SH-SY5Y (cell line): ENCODE measurements at regions not wholly inside any gene's neighbourhood (a gene's known extent, or its start where the extent isn't known, plus 50 kb on each side); places are given as distances from the start of the nearest gene placed in this dataset.
A peak's percentile ranks its signal among the peaks of the same experiment; 100 is the strongest.

Experiments used
- GATA2 ChIP-seq: IDR thresholded peaks from 2 replicates; pipeline ENCODE4 v1.6.1; 2011; ENCODE audit warnings: mild to moderate bottlenecking, low read depth, low read length
- GATA3 ChIP-seq: IDR thresholded peaks from 2 replicates; pipeline ENCODE4 v1.6.1; 2011; ENCODE audit warnings: low read depth, mild to moderate bottlenecking, low read length, moderate library complexity

DNA sequence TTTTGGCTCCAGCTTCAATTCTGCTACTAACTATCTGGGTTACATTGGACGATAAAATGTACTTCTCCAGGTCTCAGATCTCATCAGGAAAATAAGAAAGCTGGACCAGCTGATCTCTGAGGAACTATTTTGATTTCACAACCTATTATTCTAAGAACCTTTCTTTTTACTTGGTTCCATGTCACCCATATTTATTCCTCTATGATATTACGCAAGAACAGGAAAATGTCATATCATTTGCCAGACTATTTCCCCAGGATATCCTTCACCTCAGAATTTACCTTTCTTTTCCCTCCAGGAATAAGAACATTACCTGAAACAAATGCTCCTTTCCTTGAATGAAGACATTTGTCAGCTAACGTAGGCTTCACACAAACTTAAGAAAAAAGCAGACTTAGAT lies 387.5 kb upstream of the RAG2 start:
- TF ChIP-seq GATA3 (no peak), GATA2 (no peak)

DNA sequence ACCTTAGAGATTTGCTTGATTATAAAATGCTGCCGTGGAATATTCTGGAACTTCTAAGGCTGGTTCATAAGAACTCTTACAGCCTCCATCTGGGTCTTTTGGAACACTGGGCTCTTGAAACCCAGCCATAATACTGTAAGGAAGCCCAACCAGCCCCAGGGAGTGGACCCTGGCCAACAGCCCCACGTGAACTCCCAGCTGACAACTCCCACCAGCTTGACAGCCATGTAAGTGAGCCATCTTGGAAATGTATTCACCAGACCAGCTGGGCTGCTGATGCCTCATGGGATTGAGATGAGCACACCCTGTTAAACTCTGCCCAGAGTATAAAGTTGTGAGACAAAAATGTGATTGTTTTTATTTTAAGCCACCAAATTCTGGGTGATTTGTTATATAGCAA lies 378.7 kb upstream of the RAG2 start:
- TF ChIP-seq GATA3 (no peak), GATA2 (no peak)

DNA sequence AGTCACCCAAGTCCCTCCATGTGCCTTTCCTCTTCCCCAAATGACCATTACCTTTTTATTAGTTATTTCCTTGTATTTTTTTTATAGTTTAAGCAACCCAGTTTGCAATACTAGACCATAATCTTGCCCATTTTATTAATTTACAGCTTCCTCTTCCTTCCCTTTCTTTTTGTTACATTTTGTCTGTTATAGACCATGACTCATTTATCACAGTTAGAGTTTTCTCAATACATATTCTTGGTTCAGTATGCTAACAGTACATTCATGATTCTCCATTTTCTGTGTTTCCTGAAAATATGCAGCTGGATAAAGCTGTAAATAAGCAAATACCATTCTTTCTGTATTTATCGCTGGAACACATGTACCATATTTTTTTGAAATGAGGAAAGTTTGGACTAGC lies 376.7 kb upstream of the RAG2 start:
- no peak for TF ChIP-seq GATA2
- TF ChIP-seq GATA3: no peak

DNA sequence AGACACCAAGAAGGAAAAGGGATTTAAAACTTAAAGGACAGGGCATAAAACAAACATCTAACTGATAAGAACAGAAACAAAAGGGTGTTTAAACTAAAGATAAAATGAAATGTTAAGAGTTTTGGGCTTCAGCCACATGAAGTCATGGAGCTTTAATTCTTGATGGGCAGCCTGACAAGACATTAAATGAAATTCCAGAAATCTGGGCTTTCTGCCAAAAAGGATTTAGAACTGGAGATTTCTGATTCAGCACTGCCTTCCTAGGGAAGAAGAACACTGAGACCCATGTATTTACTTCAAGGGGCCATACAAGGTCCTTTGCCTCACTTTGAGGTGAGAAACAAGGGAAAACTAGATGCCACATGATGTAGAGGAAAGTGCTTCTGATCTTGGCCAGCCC lies 355.9 kb upstream of the RAG2 start:
- TF ChIP-seq GATA2 (peak; percentile 22; the same call in 1 of the 2 replicates), GATA3 (peak; percentile 38)

DNA sequence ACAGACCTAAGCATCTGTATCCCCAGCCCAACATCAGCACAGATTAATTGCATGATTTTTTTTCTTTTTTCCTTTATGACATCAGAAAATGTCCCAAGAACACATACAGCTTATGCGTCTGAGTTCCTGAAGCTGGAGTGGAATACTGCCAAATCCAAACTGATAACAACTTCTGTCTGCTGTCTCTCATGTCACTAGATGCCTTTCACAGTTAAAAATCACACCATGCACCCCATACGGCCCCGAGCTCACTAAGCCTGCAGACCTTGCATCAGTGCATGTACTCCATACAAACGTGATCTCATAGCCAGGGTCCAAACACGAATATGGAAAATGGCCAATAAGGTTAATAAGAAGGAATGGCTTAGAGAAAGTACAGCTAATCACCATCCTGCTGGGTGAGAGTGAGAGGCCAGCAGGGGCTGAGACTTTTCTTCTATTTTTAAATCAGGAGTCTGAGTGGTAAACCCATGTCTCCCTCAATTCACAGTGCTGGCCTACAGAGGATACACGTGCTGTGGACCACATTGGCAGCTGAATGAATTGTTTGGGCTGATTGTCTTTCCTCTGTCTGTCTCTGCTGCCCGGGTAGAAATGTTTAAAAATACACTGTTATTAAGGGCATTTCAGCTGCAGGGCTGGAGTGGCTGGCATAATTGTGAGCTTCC lies 350.6 kb upstream of the RAG2 start:
- TF ChIP-seq GATA3 (no peak), GATA2 (peak; percentile 74)

DNA sequence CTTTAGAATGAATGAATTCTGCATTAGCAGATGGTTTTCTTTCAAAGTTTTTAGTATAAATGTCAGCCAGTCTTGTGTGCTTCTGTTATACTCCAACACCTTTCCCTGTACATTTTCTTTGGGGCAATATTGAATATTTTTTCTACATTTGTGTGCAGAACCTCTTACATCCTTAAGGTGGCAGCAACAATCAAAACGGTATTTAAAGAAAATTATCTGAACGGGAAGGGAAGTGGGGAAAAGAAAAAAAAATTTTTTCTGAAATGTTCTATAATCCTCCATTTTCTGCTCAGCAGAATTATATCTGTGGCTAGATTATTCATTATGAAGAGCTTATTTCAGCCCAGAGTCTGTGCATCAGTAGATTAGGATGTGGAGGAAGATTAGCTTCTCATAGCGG lies 347.3 kb upstream of the RAG2 start:
- no peak for TF ChIP-seq GATA2
- TF ChIP-seq GATA3: no peak

DNA sequence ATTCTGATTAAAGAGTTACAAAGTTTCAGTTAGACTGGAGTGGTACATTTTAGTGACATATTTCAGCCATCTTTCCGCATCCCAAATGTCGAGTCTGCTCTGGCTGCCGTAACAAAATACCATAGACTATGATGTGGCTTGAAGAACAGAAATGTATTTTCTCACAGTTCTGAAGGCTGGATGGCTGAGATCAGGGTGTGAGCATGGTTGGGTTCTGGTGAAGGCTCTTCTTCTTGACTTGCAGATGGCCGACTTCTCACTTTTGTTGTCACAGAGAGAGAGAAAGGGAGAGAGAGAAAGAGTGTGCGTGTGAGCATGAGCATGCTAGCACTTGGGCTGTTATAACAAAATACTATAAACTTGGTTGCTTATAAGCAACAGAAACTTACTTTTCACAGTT lies 335.4 kb upstream of the RAG2 start:
- TF ChIP-seq GATA3: no peak
- TF ChIP-seq GATA2: no peak

DNA sequence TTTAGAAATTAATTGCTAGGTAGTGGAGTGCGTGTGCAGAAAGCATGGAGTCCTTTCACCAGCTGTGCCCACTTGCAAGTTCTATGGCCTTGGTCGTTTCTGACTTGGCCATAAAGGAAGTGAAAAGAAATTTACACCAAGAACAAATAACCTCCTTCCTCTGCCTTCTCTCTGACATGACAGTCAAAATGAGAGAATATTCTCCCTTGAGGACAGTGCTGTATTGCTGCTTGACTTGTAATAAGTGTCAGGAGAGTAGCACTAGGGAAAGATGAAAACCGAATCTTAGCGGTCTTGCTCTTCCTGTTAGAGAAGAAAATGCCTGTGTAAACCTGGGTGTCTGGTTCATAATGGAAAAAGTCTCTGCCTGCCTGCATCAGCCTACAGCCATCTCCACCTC lies 333.1 kb upstream of the RAG2 start:
- TF ChIP-seq GATA3 (no peak), GATA2 (no peak)

DNA sequence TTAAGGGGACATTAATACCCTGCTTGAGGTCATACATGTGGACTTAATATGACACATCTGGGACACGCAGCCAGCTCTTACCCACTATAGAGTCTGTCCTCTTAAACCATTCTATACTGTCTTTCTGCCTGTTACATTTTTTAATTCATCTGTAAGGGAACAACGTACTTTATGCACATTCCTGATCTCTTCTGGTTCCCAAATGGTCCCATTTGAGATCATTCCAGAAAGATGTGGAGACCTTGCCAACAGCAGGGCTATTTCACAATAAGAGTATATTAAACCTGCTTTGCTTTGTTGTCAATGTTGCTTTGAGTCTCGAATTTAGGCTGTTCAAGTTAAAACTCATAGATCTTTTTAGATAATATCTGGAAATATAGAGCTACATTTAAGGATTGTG lies 332.2 kb upstream of the RAG2 start:
- TF ChIP-seq GATA3 (no peak), GATA2 (no peak)

DNA sequence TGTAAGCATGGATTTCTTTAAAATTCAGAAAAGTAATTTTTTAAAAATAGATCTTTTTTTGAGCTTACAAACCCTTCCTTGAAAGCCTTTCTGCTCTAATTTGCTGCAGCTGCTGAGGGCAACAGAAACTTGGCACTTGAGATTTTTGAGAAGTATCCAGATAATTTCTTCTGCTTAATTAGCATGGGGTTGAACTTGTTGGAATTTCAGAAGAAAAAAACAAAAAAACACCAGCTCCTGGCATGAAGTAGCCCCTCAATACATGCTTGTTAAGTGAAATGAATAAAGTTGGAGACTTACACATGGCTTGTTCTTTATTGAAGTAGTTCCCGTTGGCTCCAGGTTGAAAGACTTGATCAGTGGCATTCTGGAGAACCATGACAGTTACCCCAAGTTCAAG lies 331.4 kb upstream of the RAG2 start:
- TF ChIP-seq GATA2 (no peak), GATA3 (no peak)

DNA sequence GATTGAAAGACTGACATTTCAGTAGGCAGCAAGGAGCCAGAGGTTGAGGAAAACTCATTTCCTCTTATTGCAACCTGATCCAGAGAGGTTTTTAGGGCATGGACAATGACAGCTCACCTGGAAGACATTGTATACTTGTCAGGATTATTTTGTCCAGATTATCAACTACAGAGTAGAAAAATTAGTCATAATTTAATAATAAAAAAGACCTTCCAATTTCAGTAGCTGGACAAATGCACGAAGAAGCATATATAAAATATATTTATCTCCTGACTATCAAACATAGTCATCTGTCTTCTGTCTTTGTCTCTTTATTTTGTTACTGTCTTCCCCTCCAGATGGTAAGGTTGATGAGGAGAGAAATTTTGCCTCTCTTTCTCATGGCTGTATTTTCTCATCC lies 330.6 kb upstream of the RAG2 start:
- TF ChIP-seq GATA2 (no peak), GATA3 (peak; percentile 47)

DNA sequence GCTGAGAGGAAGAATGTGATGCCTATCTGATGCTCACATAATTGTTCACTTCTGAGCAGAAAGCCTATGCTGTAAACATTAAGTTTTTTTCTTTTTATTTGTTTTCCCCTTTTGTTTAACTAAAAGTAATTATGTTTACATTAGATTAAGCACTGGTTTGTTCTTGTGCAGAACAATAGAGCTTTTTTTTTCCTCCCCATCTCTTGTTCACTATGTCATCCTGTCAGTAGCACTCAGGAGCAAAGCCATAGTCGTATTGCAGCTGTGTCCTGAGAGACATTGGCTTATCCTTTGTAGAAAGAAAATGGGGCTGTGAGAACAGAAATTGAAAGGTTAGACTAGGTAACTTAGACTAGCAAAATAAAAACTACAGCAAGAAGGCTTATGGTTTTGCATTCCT lies 301.8 kb upstream of the RAG2 start:
- TF ChIP-seq GATA2: no peak; the same call in 1 of the 2 replicates
- TF ChIP-seq GATA3: no peak

DNA sequence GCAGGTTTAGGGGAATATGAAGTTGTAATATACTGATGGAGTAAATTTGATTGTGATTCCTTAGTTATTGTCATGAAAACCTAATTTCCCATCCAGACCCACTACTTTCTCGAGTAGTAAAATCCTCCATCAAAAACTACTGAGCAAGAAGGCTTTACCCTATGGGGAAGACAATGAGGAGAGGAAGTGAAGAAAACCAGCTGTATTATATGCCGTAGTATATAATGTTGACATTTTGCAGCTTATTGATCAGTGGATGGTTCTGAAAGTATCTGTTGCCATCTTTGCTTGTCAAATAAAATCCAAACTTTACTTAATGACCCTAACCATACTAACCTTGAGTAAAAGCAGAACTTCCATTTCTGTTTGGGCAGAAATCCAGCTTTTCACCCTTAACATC lies 292.8 kb upstream of the RAG2 start:
- no peak for TF ChIP-seq GATA3
- TF ChIP-seq GATA2: no peak

DNA sequence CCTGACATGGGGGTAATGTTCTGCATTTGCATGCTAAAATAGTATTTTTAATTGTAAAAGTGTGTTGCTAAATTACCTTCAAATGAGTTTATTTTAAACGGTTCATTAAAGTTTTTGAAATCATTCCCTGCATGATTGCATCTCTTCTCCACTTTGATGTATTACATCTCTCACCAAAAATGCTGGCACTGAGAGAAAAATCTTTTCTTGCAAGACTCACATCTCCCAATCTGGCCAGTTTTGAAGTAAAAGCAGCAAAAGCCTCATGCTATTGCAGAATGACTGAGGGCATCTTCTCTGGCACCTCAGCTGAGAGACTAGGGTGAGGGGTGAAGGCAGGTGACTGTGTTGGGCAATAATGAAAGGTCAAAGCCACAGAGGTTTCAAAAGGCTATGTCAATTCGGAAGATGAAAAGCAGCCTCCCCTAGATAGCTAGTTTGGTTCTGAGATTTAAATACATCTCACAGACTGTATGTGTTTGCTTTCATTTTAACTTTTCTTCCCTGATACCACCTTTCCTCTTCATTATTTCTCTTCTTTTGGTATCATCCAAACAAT lies 292.2 kb upstream of the RAG2 start:
- TF ChIP-seq GATA3: no peak

DNA sequence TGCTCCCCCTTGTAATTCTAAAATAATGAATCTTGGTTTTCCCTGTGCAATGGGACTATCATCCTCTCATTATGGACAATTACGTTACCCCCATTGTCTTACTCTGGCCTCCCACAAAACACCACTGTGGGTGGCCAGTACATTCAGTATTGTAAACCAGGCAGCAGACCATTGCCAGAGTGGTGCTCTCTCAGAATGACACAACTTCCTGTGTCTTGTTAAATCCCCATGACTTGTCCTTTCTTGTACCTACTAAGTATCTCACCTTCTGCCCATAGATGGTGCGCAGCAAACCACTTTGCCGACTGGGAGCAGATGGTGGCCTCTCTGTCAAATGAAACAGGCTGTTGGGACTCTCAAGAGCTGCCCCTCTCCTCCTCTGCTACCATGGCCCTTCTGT lies 287.1 kb upstream of the RAG2 start:
- no peak for TF ChIP-seq GATA3
- no peak for TF ChIP-seq GATA2

DNA sequence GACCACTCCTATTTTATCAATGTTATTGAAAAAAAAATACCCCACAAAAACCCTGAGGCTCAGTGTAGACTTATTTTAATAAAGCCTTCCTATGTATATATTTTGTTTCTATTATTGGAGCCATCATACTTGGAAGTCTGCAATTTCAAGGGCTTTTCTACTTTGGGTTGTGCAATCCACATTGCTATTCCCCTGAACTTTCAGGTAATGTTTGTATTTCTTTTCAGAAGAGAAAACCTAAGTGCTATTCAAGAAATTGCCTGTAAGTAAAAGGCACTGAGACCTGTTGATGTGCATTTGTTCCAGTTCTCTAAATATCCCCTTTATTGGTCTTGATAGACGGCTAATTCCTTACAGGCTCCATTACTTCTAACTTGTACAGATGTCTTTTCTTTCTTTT lies 280.7 kb upstream of the RAG2 start:
- TF ChIP-seq GATA3 (no peak), GATA2 (no peak)
